BE2C (cell line): ENCODE measurements at regions not wholly inside any gene's neighbourhood (a gene's known extent, or its start where the extent isn't known, plus 50 kb on each side); places are given as distances from the start of the nearest gene placed in this dataset.

Source experiments
- DNase-seq: peaks from one replicate; pipeline ENCODE4 v3.0.0-alpha.2; 2020
- H3K27me3 ChIP-seq: fragments of 250-450 bp; sonication (Bioruptor Pico); 2 replicates; pipeline ENCODE4 v1.5.1; 2020; ENCODE audit warnings: mild to moderate bottlenecking
- H3K36me3 ChIP-seq: fragments of 250-450 bp; sonication (Bioruptor Pico); 2 replicates; pipeline ENCODE4 v1.5.1; 2020; ENCODE audit warnings: mild to moderate bottlenecking
- H3K4me1 ChIP-seq: fragments of 250-450 bp; sonication (Bioruptor Pico); 2 replicates; pipeline ENCODE4 v1.5.1; 2020
- H3K4me3 ChIP-seq: 2 replicates; pipeline ENCODE4 v1.5.1; 2011; ENCODE audit warnings: low read depth, low read length
- H3K9me3 ChIP-seq: fragments of 250-450 bp; sonication (Bioruptor Pico); 2 replicates; pipeline ENCODE4 v1.5.1; 2020
- TF ChIP-seq, protein P1 (sequence below): IDR thresholded peaks from 2 replicates; pipeline ENCODE4 v1.5.1; 2012; ENCODE audit warnings: mild to moderate bottlenecking, low read depth, low read length

DNA sequence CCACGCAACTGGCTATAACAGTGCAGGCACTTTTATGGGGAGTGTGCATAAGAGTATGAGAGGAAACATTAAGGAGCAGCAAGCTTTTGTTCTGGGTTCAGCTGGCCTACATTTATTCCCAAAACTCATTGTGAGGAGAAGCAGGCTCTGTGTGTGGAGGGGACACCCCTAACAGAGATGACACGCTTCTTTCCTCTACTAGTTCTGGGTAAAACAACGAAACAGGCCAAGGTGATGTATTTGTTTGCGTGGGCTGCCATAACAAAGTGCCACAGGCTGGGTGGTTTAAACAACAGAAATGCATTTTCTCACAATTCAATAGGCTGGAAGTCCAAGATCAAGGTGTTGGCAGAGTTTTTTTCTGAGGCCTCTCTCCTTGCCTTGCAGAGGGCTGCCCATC lies 488.6 kb downstream of the MID1IP1 start:
- no peaks in the 10 kb centered on the region for H3K27me3 ChIP-seq
- H3K4me1 ChIP-seq: no peaks in the 10 kb centered on the region
- H3K36me3 ChIP-seq: no peaks in the 10 kb centered on the region
- no peaks in the 10 kb centered on the region for H3K9me3 ChIP-seq
- no peak overlapping the region for H3K4me3 ChIP-seq
- TF ChIP-seq, protein P1, sequence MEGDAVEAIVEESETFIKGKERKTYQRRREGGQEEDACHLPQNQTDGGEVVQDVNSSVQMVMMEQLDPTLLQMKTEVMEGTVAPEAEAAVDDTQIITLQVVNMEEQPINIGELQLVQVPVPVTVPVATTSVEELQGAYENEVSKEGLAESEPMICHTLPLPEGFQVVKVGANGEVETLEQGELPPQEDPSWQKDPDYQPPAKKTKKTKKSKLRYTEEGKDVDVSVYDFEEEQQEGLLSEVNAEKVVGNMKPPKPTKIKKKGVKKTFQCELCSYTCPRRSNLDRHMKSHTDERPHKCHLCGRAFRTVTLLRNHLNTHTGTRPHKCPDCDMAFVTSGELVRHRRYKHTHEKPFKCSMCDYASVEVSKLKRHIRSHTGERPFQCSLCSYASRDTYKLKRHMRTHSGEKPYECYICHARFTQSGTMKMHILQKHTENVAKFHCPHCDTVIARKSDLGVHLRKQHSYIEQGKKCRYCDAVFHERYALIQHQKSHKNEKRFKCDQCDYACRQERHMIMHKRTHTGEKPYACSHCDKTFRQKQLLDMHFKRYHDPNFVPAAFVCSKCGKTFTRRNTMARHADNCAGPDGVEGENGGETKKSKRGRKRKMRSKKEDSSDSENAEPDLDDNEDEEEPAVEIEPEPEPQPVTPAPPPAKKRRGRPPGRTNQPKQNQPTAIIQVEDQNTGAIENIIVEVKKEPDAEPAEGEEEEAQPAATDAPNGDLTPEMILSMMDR: no peak
- DNase-seq: no peak

DNA sequence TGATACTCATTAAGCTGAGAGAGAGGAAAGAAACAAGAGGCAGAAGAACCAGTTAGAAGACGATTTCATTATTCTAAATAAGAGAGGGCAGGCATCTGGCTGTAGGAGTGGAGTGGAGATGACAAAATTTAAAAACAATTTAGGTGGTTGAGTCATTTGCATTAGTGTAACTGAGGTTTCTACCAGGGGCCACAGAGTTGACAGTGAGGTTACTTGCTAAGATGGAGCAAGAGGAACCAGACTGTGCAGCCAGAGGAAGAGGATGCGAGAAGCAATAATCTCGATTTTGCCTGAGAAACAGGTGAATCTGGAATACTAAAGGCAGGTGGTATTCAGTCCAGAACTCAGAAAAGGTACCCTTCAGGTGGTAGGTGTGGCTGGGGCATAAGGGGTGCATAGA lies 491.9 kb downstream of the MID1IP1 start:
- no peaks in the 10 kb centered on the region for H3K36me3 ChIP-seq
- H3K4me1 ChIP-seq: no peaks in the 10 kb centered on the region
- DNase-seq: no peak
- H3K27me3 ChIP-seq: no peaks in the 10 kb centered on the region
- TF ChIP-seq, protein P1: no peak
- no peak overlapping the region for H3K4me3 ChIP-seq
- H3K9me3 ChIP-seq: no peaks in the 10 kb centered on the region

DNA sequence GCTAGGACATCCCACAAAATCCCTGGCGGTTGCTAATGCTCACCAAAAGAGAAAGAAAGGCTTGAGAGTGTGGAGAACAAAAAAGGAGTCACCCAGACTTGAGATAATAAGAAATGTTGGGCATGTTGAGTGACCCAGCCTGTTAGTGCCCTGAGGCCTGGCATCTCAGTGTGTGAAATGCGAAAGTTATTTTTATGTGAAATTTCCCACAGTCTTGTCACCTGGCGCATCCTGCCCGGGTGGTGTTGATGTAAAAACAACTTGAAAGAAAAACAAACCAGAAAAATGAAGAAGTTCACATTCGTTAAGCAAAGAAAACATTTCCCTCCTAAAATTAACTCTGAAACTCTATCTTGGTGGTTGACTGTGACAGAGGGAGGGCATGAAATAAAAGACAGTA lies 495.2 kb downstream of the MID1IP1 start:
- Histone ChIP-seq H3K4me1 (no peaks in the 10 kb centered on the region), H3K27me3 (no peaks in the 10 kb centered on the region), H3K36me3 (no peaks in the 10 kb centered on the region), H3K9me3 (no peaks in the 10 kb centered on the region), H3K4me3 (no peak overlapping the region)
- no peak for DNase-seq
- TF ChIP-seq, protein P1: no peak

DNA sequence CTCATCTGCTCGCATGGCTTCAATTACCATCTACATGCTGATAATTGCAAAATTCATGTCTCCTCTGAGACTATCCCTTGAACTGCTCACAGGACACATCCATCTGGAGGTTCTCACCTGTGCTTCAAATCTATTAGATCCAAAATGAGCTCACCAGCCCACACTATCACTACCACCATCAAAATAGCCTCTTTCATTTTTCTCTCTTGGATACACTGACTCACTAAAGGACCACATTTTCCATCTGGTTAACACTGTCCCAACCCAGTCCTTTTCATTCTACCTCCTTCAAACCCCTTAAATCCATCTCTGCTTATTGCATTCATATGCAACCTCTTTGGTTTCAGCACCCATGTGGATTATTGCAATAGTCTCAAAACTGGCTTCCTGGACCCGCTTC lies 497.6 kb downstream of the MID1IP1 start:
- no peak overlapping the region for H3K4me3 ChIP-seq
- no peaks in the 10 kb centered on the region for H3K4me1 ChIP-seq
- TF ChIP-seq, protein P1: no peak
- H3K27me3 ChIP-seq: no peaks in the 10 kb centered on the region
- H3K9me3 ChIP-seq: no peaks in the 10 kb centered on the region
- no peak for DNase-seq
- no peaks in the 10 kb centered on the region for H3K36me3 ChIP-seq

DNA sequence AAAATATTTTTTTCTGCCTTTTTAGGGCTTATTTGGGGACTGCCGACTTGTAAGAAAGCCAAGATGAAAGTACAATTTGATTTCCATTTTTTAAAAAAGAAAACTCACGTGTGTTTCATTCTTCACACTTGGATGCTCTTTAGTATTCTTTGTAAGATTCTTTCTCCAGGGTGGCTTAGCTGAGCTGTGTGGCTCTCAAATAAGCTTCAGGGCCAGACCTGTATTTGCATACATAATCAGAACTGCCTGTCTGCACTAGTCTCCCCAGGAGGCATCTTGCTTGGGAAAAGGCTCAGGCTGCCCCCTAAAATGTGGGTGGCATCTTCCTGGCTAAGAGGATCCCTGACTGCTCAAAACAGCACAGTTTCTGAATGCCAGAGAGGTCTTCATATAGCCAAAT lies 498.4 kb downstream of the MID1IP1 start:
- no peak for DNase-seq
- Histone ChIP-seq H3K4me1 (no peaks in the 10 kb centered on the region), H3K4me3 (no peak overlapping the region), H3K36me3 (no peaks in the 10 kb centered on the region), H3K27me3 (no peaks in the 10 kb centered on the region), H3K9me3 (no peaks in the 10 kb centered on the region)
- TF ChIP-seq, protein P1: no peak

DNA sequence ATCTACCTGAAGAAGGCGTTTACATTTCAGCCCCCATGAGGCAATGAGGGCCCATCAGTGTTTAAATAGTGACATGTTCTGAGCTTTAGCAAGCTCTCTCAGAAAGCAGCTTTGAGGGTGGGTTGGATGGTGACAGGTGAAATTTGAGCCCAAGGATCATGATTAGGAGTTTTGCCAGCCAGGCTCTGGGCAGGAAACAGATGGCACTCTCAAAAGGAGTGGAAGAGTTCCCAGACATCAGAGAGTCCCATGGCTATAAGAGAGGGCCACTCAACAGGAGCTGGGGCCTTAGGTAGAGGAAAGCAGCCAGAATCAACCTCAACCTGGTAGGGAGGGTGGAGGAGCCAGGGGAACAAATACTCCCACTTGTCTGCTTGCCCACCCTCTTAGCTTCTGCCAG lies 499.8 kb downstream of the MID1IP1 start:
- Histone ChIP-seq H3K9me3 (no peaks in the 10 kb centered on the region), H3K4me1 (no peaks in the 10 kb centered on the region), H3K36me3 (no peaks in the 10 kb centered on the region), H3K4me3 (no peak overlapping the region), H3K27me3 (no peaks in the 10 kb centered on the region)
- TF ChIP-seq, protein P1: no peak
- DNase-seq: no peak
